ENCODE measurements at regions not wholly inside any gene's neighbourhood (a gene's known extent, or its start where the extent isn't known, plus 50 kb on each side); places are given as distances from the start of the nearest gene placed in this dataset.
"Not testable (repeated sequence)": the region's sequence is repeated elsewhere in the genome, so short reads cannot be mapped to it uniquely, and the experiment has no call there.

GRCh38 chr2:180775711-180776110 lies 204.7 kb upstream of the UBE2E3 start:
- intact Hi-C loops (cut with DNase I, micrococcal nuclease) = no loop called here
- Histone ChIP-seq H3K4me3 (no peak overlapping the region), H3K36me3 (ENCODE audit: low read depth) (no peaks in the 10 kb centered on the region), H3K4me1 (ENCODE audit: low read depth) (no peaks in the 10 kb centered on the region), H3K9me3 (no peaks in the 10 kb centered on the region)
- TF ChIP-seq, protein P1, sequence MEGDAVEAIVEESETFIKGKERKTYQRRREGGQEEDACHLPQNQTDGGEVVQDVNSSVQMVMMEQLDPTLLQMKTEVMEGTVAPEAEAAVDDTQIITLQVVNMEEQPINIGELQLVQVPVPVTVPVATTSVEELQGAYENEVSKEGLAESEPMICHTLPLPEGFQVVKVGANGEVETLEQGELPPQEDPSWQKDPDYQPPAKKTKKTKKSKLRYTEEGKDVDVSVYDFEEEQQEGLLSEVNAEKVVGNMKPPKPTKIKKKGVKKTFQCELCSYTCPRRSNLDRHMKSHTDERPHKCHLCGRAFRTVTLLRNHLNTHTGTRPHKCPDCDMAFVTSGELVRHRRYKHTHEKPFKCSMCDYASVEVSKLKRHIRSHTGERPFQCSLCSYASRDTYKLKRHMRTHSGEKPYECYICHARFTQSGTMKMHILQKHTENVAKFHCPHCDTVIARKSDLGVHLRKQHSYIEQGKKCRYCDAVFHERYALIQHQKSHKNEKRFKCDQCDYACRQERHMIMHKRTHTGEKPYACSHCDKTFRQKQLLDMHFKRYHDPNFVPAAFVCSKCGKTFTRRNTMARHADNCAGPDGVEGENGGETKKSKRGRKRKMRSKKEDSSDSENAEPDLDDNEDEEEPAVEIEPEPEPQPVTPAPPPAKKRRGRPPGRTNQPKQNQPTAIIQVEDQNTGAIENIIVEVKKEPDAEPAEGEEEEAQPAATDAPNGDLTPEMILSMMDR (IDR thresholded peaks at IDR 0.05) = no peak
- DNase-seq = no peak
- no peak for ATAC-seq

DNA sequence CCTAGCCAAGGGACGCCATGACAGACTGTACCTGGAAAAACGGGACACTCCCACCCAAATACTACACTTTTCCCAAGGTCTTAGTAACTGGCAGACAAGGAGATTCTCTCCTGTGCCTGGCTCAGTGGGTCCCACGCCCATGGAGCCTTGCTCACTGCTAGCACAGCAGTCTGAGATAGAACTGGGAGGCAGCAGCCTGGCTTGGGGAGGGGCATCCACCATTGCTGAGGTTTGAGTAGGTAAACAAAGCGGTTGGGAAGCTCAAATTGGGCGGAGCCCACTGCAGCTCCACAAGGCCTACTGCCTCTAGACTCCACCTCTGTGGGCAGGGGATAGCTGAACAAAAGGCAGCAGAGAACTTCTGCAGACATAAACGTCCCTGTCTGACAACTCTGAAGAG lies 215.1 kb upstream of the UBE2E3 start:
- intact Hi-C loops (cut with DNase I, micrococcal nuclease); H3K4me3 ChIP-seq; H3K4me1 ChIP-seq (ENCODE audit: low read depth); H3K9me3 ChIP-seq; ATAC-seq; H3K36me3 ChIP-seq (ENCODE audit: low read depth): not testable (repeated sequence)
- peak in 1 of 3 donors; percentile 17 for DNase-seq

GRCh38 chr2:180763263-180763989 lies 217.0 kb upstream of the UBE2E3 start:
- intact Hi-C loops (cut with DNase I, micrococcal nuclease) = no loop called here
- TF ChIP-seq, protein P1 (IDR thresholded peaks at IDR 0.05) = no peak
- ATAC-seq = peak; percentile 63

GRCh38 chr2:180761224-180761623 lies 219.2 kb upstream of the UBE2E3 start:
- ATAC-seq (peak; percentile 82), DNase-seq (no peak)
- Histone ChIP-seq H3K9me3 (no peaks in the 10 kb centered on the region), H3K4me1 (ENCODE audit: low read depth) (peaks cover 8% of the 10 kb centered on the region), H3K4me3 (no peak overlapping the region), H3K36me3 (ENCODE audit: low read depth) (no peaks in the 10 kb centered on the region)
- TF ChIP-seq, protein P1 (IDR thresholded peaks at IDR 0.05) = no peak
- intact Hi-C loops (cut with DNase I, micrococcal nuclease) = no loop called here

More at GRCh38 chr2:180763263-180763989, 217.0 kb upstream of the UBE2E3 start:
- no peaks in the 10 kb centered on the region for H3K9me3 ChIP-seq
- peaks cover 8% of the 10 kb centered on the region for H3K4me1 ChIP-seq (ENCODE audit: low read depth)
- no peak overlapping the region for H3K4me3 ChIP-seq
- no peak for DNase-seq
- no peaks in the 10 kb centered on the region for H3K36me3 ChIP-seq (ENCODE audit: low read depth)

GRCh38 chr2:180759631-180760030 lies 220.8 kb upstream of the UBE2E3 start:
- Histone ChIP-seq H3K4me1 (ENCODE audit: low read depth) (peaks cover 8% of the 10 kb centered on the region), H3K36me3 (ENCODE audit: low read depth) (no peaks in the 10 kb centered on the region), H3K9me3 (no peaks in the 10 kb centered on the region), H3K4me3 (no peak overlapping the region)
- intact Hi-C loops (cut with DNase I, micrococcal nuclease) = no loop called here
- ATAC-seq (no peak), DNase-seq (no peak)
- TF ChIP-seq, protein P1 (IDR thresholded peaks at IDR 0.05) = no peak

DNA sequence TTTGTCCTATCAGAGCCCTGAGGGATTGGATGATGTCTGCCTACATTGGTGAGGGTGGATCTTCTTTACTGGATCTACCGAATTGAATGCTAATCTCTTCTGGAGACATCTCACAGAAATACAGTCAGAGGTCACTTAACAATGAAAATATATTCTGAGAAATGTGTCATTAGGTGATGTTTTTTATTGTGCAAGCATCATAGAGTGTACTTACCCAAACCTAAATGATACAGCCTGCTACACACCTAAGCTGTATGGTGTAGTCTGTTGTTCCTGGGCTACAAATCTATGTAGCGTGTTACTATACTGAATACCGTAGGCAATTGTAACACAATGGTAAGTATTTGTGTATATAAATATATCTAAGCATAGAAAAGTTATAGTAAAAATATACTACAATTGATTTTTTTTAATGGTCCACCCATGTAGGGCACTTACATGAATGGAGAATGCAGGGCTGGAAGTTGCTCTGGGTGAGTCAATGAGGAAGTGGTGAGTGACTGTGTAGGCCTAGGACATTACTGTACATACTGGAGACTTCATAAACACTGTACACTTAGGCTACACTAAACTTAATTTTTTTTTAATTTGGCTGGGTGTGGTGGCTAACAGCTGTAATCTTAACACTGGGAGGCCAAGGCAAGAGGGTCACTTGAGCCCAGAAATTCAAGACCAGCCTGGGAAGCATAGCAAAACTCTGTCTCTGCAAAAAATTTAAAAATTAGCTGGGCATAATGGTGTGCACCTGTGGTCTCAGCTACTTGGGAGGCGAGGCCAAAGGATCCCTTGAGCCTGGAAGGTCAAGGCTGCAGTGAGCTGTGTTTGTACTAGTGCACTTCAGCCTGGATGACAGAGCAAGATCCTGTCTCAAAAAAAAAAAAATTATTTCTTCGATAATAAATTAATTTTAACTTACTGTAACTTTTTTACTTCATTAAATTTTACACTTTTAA lies 226.3 kb upstream of the UBE2E3 start:
- intact Hi-C loops (cut with DNase I, micrococcal nuclease) = no loop called here
- ATAC-seq = peak; percentile 66
- DNase-seq = no peak
- Histone ChIP-seq H3K4me1 (ENCODE audit: low read depth) (no peaks in the 10 kb centered on the region), H3K9me3 (no peaks in the 10 kb centered on the region), H3K4me3 (no peak overlapping the region), H3K36me3 (ENCODE audit: low read depth) (no peaks in the 10 kb centered on the region)
- TF ChIP-seq, protein P1 (IDR thresholded peaks at IDR 0.05) = no peak
